Fibroblast of pulmonary artery (primary cell): ENCODE measurements at regions not wholly inside any gene's neighbourhood (a gene's known extent, or its start where the extent isn't known, plus 50 kb on each side); places are given as distances from the start of the nearest gene placed in this dataset.

Experiments used
- DNase-seq: peaks from one replicate; pipeline ENCODE4 v3.0.0-alpha.2; 2010; ENCODE audit warnings: low read depth
- H3K4me3 ChIP-seq: replicated peaks from 2 replicates; pipeline ENCODE4 v1.5.1; 2011; ENCODE audit warnings: low read depth, mild to moderate bottlenecking, control low read depth, low read length, moderate library complexity
- CTCF ChIP-seq: IDR thresholded peaks from 2 replicates; pipeline ENCODE4 v1.5.1; 2011; ENCODE audit warnings: mild to moderate bottlenecking, control low read depth, low read length, inconsistent platforms; ENCODE audit errors: missing control alignments

- H3K4me3 ChIP-seq: no peak overlapping the region
- DNase-seq: peak; percentile 31
- peak; percentile 8 for TF ChIP-seq CTCF
These were observed 450.5 kb upstream of the AZI2 start for GRCh38 chr3:28799084-28799483.

GRCh38 chr3:28800203-28800602 lies 451.6 kb upstream of the AZI2 start:
- no peak for TF ChIP-seq CTCF
- DNase-seq: no peak
- H3K4me3 ChIP-seq: no peak overlapping the region

GRCh38 chr3:28808068-28808467 lies 459.4 kb upstream of the AZI2 start:
- DNase-seq: no peak
- H3K4me3 ChIP-seq: no peak overlapping the region
- TF ChIP-seq CTCF: no peak

- no peak for TF ChIP-seq CTCF
- DNase-seq: no peak
- no peak overlapping the region for H3K4me3 ChIP-seq
These were observed 464.9 kb upstream of the RBMS3 start for GRCh38 chr3:28816017-28816416.

GRCh38 chr3:28824316-28824715 lies 456.6 kb upstream of the RBMS3 start:
- H3K4me3 ChIP-seq: no peak overlapping the region
- TF ChIP-seq CTCF: no peak
- DNase-seq: no peak

GRCh38 chr3:28826840-28827239 lies 454.0 kb upstream of the RBMS3 start:
- TF ChIP-seq CTCF: no peak
- DNase-seq: no peak
- no peak overlapping the region for H3K4me3 ChIP-seq

- no peak overlapping the region for H3K4me3 ChIP-seq
- no peak for DNase-seq
- no peak for TF ChIP-seq CTCF
These were observed 445.6 kb upstream of the RBMS3 start for GRCh38 chr3:28835249-28835648.
